ENCODE measurements at regions not wholly inside any gene's neighbourhood (a gene's known extent, or its start where the extent isn't known, plus 50 kb on each side); places are given as distances from the start of the nearest gene placed in this dataset.

GRCh38 chr20:63112491-63113219 is 103.3 kb downstream of the YTHDF1 start:
- CTCF ChIA-PET (ENCODE audit: unreplicated experiment) = no interaction called here

DNA sequence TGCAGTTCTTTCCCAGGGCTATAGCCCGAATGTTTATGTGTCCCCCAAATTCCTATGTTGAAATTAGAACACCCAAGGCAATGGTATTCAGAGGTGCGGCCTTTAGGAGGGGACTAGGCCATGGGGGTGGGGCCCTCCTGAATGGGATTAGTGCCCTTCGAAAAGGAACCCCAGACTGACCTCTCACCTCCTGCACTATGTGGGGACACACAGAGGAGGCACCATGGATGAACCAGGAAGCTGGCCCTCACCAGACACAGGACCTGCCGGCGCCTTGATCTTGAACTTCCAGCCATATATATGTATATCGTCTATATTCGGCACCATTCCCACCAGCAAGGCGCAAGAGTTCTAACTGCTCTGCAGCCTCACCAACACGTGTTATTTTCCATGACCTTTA is 101.5 kb upstream of the BHLHE23 start:
- H4K20me1 ChIP-seq (ENCODE audit: insufficient read depth, low read length) = no peaks in the 10 kb centered on the region
- H3K4me3 ChIP-seq (ENCODE audit: low read depth, low read length, poor library complexity, severe bottlenecking) = no peak overlapping the region
- no peaks in the 10 kb centered on the region for H3K9me2 ChIP-seq (ENCODE audit: insufficient read depth, low read length)
- H3K9me3 ChIP-seq (ENCODE audit: low read length) = peaks cover 4% of the 10 kb centered on the region; the same call in 1 of the 2 replicates
- ChIA-PET POLR2A (interaction anchor here (0.6 kb wide), 1 partner anchor 51 kb away, joined by 3 read pairs; no protein-coding TSS in a partner anchor), CTCF (ENCODE audit: unreplicated experiment) (no interaction called here)
- H3K27ac ChIP-seq (ENCODE audit: low read depth, low read length, poor library complexity, severe bottlenecking) = no peak overlapping the region
- H3K36me3 ChIP-seq (ENCODE audit: insufficient read depth, low read length) = no peaks in the 10 kb centered on the region
- H2AFZ ChIP-seq (ENCODE audit: low read length) = no peak overlapping the region
- H3K4me1 ChIP-seq (ENCODE audit: insufficient read depth, low read length, poor library complexity, severe bottlenecking) = no peaks in the 10 kb centered on the region
- TF ChIP-seq EZH2phosphoT487 (IDR thresholded peaks at IDR 0.05; ENCODE audit: borderline replicate concordance, low read depth, low read length) = no peak
- TF ChIP-seq, protein P1, sequence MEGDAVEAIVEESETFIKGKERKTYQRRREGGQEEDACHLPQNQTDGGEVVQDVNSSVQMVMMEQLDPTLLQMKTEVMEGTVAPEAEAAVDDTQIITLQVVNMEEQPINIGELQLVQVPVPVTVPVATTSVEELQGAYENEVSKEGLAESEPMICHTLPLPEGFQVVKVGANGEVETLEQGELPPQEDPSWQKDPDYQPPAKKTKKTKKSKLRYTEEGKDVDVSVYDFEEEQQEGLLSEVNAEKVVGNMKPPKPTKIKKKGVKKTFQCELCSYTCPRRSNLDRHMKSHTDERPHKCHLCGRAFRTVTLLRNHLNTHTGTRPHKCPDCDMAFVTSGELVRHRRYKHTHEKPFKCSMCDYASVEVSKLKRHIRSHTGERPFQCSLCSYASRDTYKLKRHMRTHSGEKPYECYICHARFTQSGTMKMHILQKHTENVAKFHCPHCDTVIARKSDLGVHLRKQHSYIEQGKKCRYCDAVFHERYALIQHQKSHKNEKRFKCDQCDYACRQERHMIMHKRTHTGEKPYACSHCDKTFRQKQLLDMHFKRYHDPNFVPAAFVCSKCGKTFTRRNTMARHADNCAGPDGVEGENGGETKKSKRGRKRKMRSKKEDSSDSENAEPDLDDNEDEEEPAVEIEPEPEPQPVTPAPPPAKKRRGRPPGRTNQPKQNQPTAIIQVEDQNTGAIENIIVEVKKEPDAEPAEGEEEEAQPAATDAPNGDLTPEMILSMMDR (conservative IDR thresholded peaks at IDR 0.05; ENCODE audit: low read length) = no peak
- no peak overlapping the region for H3K4me2 ChIP-seq (ENCODE audit: low read length)
- BruUV-seq (replicated peaks) = no TSS peak
- no peaks in the 10 kb centered on the region for H3K79me2 ChIP-seq (ENCODE audit: insufficient read depth, low read depth, low read length)
- DNase-seq (ENCODE audit: low spot score) = no peak
- intact Hi-C loops (cut with micrococcal nuclease; ENCODE audit: unreplicated experiment) = no loop called here

More at GRCh38 chr20:63112491-63113219, 103.3 kb downstream of the YTHDF1 start:
- no peak overlapping the region for H3K27ac ChIP-seq (ENCODE audit: low read depth, low read length, poor library complexity, severe bottlenecking)
- H3K4me2 ChIP-seq (ENCODE audit: low read length) = no peak overlapping the region
- H3K79me2 ChIP-seq (ENCODE audit: insufficient read depth, low read depth, low read length) = no peaks in the 10 kb centered on the region
- no peak overlapping the region for H3K4me3 ChIP-seq (ENCODE audit: low read depth, low read length, poor library complexity, severe bottlenecking)
- TF ChIP-seq EZH2phosphoT487 (IDR thresholded peaks at IDR 0.05; ENCODE audit: borderline replicate concordance, low read depth, low read length) = no peak
- TF ChIP-seq, protein P1 (conservative IDR thresholded peaks at IDR 0.05; ENCODE audit: low read length) = no peak
- no TSS peak for BruUV-seq (replicated peaks)
- no peaks in the 10 kb centered on the region for H3K9me2 ChIP-seq (ENCODE audit: insufficient read depth, low read length)
- intact Hi-C loops (cut with micrococcal nuclease; ENCODE audit: unreplicated experiment) = no loop called here
- POLR2A ChIA-PET = no interaction called here
- DNase-seq (ENCODE audit: low spot score) = no peak
- no peak overlapping the region for H2AFZ ChIP-seq (ENCODE audit: low read length)
- H4K20me1 ChIP-seq (ENCODE audit: insufficient read depth, low read length) = no peaks in the 10 kb centered on the region
- H3K9me3 ChIP-seq (ENCODE audit: low read length) = peaks cover 4% of the 10 kb centered on the region; the same call in 1 of the 2 replicates
- no peaks in the 10 kb centered on the region for H3K36me3 ChIP-seq (ENCODE audit: insufficient read depth, low read length)
- H3K4me1 ChIP-seq (ENCODE audit: insufficient read depth, low read length, poor library complexity, severe bottlenecking) = no peaks in the 10 kb centered on the region

DNA sequence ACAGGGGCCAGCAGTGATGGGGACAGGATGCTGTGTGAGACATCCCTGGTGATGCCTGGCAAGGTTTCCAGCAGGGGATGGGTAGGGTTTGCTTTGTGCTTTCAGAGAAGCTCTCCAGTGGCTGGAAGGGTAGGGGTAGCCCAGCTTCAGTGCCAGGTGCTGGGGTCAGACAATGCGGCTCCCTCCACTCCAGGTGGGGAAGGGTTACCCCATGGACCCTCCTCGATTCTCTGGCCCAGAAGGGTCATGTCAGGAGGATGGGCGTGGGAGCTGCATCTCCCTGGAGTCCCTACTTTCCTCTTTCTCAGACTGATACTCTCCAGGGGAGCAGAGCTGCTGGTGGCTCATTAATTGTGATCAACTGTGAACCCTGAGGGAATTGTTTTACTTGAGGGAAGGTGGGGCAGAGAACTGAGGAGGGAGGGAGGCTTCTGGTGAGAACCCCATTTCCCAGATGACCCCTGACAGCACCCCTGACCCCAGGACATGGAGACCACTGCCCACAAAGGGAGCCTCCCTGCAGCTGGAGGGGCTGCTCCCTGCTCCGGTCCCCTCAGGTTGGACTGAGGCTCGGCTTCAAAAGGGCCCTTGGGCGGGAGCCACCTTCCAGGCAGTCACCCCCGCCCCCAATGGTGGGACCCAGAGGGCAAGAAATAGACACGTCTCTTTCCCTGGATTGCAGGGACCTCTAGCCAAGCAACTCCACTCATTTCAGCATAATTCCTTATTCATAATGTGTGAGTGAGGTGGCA is 100.9 kb upstream of the BHLHE23 start:
- no peak overlapping the region for H3K4me3 ChIP-seq (ENCODE audit: low read depth, low read length, poor library complexity, severe bottlenecking)
- BruUV-seq (replicated peaks) = no TSS peak
- no peaks in the 10 kb centered on the region for H3K36me3 ChIP-seq (ENCODE audit: insufficient read depth, low read length)
- TF ChIP-seq, protein P1 (conservative IDR thresholded peaks at IDR 0.05; ENCODE audit: low read length) = no peak
- no peak for TF ChIP-seq EZH2phosphoT487 (IDR thresholded peaks at IDR 0.05; ENCODE audit: borderline replicate concordance, low read depth, low read length)
- no peak for DNase-seq (ENCODE audit: low spot score)
- peaks cover 4% of the 10 kb centered on the region; the same call in 1 of the 2 replicates for H3K9me3 ChIP-seq (ENCODE audit: low read length)
- H3K4me1 ChIP-seq (ENCODE audit: insufficient read depth, low read length, poor library complexity, severe bottlenecking) = no peaks in the 10 kb centered on the region
- H2AFZ ChIP-seq (ENCODE audit: low read length) = no peak overlapping the region
- no peaks in the 10 kb centered on the region for H3K9me2 ChIP-seq (ENCODE audit: insufficient read depth, low read length)
- no peaks in the 10 kb centered on the region for H4K20me1 ChIP-seq (ENCODE audit: insufficient read depth, low read length)
- no peak overlapping the region for H3K27ac ChIP-seq (ENCODE audit: low read depth, low read length, poor library complexity, severe bottlenecking)
- CTCF ChIA-PET (ENCODE audit: unreplicated experiment) = no interaction called here
- no peaks in the 10 kb centered on the region for H3K79me2 ChIP-seq (ENCODE audit: insufficient read depth, low read depth, low read length)
- intact Hi-C loops (cut with micrococcal nuclease; ENCODE audit: unreplicated experiment) = no loop called here
- H3K4me2 ChIP-seq (ENCODE audit: low read length) = no peak overlapping the region
- POLR2A ChIA-PET = no interaction called here
